ENCODE measurements at regions not wholly inside any gene's neighbourhood (a gene's known extent, or its start where the extent isn't known, plus 50 kb on each side); places are given as distances from the start of the nearest gene placed in this dataset.

- Histone ChIP-seq H3K4me3 (ENCODE audit: low read length) (no peak overlapping the region), H3K27ac (ENCODE audit: low read length) (no peak overlapping the region), H3K36me3 (ENCODE audit: control insufficient read depth, insufficient read depth, low read length) (no peaks in the 10 kb centered on the region), H3K4me1 (ENCODE audit: control insufficient read depth, insufficient read depth, low read length) (no peaks in the 10 kb centered on the region), H3K27me3 (ENCODE audit: control insufficient read depth, insufficient read depth, low read length) (no peaks in the 10 kb centered on the region), H3K9me3 (ENCODE audit: control insufficient read depth, low read depth, low read length) (no peaks in the 10 kb centered on the region)
- no peak for DNase-seq
Observed at GRCh38 chr6:164854526-164854925, 454.9 kb downstream of the C6orf118 start.

- no peak for DNase-seq
- no peak overlapping the region for H3K27ac ChIP-seq (ENCODE audit: low read length)
- H3K9me3 ChIP-seq (ENCODE audit: control insufficient read depth, low read depth, low read length): no peaks in the 10 kb centered on the region
- 71% methylated on average over 1 of the region's 1 CpG for WGBS (ENCODE audit: insufficient coverage, low lambda C conversion rate)
- H3K27me3 ChIP-seq (ENCODE audit: control insufficient read depth, insufficient read depth, low read length): no peaks in the 10 kb centered on the region
- H3K4me3 ChIP-seq (ENCODE audit: low read length): no peak overlapping the region
- no peaks in the 10 kb centered on the region for H3K36me3 ChIP-seq (ENCODE audit: control insufficient read depth, insufficient read depth, low read length)
- no peaks in the 10 kb centered on the region for H3K4me1 ChIP-seq (ENCODE audit: control insufficient read depth, insufficient read depth, low read length)
Observed at GRCh38 chr6:164845773-164846172, 463.6 kb downstream of the C6orf118 start.

GRCh38 chr6:164842085-164842484 is 467.3 kb downstream of the C6orf118 start:
- DNase-seq: no peak
- WGBS (ENCODE audit: insufficient coverage, low lambda C conversion rate): no CpG with 5 or more reads among the region's 1 CpG
- H3K4me1 ChIP-seq (ENCODE audit: control insufficient read depth, insufficient read depth, low read length): no peaks in the 10 kb centered on the region

GRCh38 chr6:164838068-164838615 is 471.3 kb downstream of the C6orf118 start:
- Histone ChIP-seq H3K27ac (ENCODE audit: low read length) (no peak overlapping the region), H3K4me1 (ENCODE audit: control insufficient read depth, insufficient read depth, low read length) (no peaks in the 10 kb centered on the region), H3K9me3 (ENCODE audit: control insufficient read depth, low read depth, low read length) (no peaks in the 10 kb centered on the region), H3K36me3 (ENCODE audit: control insufficient read depth, insufficient read depth, low read length) (no peaks in the 10 kb centered on the region), H3K4me3 (ENCODE audit: low read length) (no peak overlapping the region), H3K27me3 (ENCODE audit: control insufficient read depth, insufficient read depth, low read length) (no peaks in the 10 kb centered on the region)
- DNase-seq: no peak
- WGBS (ENCODE audit: insufficient coverage, low lambda C conversion rate): no CpG with 5 or more reads among the region's 1 CpG

More at GRCh38 chr6:164842085-164842484, 467.3 kb downstream of the C6orf118 start:
- H3K27me3 ChIP-seq (ENCODE audit: control insufficient read depth, insufficient read depth, low read length): no peaks in the 10 kb centered on the region
- no peak overlapping the region for H3K27ac ChIP-seq (ENCODE audit: low read length)
- H3K9me3 ChIP-seq (ENCODE audit: control insufficient read depth, low read depth, low read length): no peaks in the 10 kb centered on the region
- H3K36me3 ChIP-seq (ENCODE audit: control insufficient read depth, insufficient read depth, low read length): no peaks in the 10 kb centered on the region
- H3K4me3 ChIP-seq (ENCODE audit: low read length): no peak overlapping the region

- DNase-seq: no peak
- Histone ChIP-seq H3K4me3 (ENCODE audit: low read length) (no peak overlapping the region), H3K4me1 (ENCODE audit: control insufficient read depth, insufficient read depth, low read length) (no peaks in the 10 kb centered on the region), H3K27me3 (ENCODE audit: control insufficient read depth, insufficient read depth, low read length) (no peaks in the 10 kb centered on the region), H3K27ac (ENCODE audit: low read length) (no peak overlapping the region), H3K36me3 (ENCODE audit: control insufficient read depth, insufficient read depth, low read length) (no peaks in the 10 kb centered on the region), H3K9me3 (ENCODE audit: control insufficient read depth, low read depth, low read length) (no peaks in the 10 kb centered on the region)
- WGBS (ENCODE audit: insufficient coverage, low lambda C conversion rate): no CpG with 5 or more reads among the region's 3 CpGs
Observed at GRCh38 chr6:164836486-164836885, 472.9 kb downstream of the C6orf118 start.

GRCh38 chr6:164832410-164832809 is 477.0 kb downstream of the C6orf118 start:
- Histone ChIP-seq H3K4me3 (ENCODE audit: low read length) (no peak overlapping the region), H3K4me1 (ENCODE audit: control insufficient read depth, insufficient read depth, low read length) (no peaks in the 10 kb centered on the region), H3K27me3 (ENCODE audit: control insufficient read depth, insufficient read depth, low read length) (no peaks in the 10 kb centered on the region), H3K36me3 (ENCODE audit: control insufficient read depth, insufficient read depth, low read length) (no peaks in the 10 kb centered on the region), H3K9me3 (ENCODE audit: control insufficient read depth, low read depth, low read length) (no peaks in the 10 kb centered on the region), H3K27ac (ENCODE audit: low read length) (no peak overlapping the region)
- no peak for DNase-seq
- WGBS (ENCODE audit: insufficient coverage, low lambda C conversion rate): 88% methylated on average over 3 of the region's 7 CpGs

GRCh38 chr6:164827537-164827936 is 481.9 kb downstream of the C6orf118 start:
- no peak for DNase-seq
- no peak overlapping the region for H3K4me3 ChIP-seq (ENCODE audit: low read length)

GRCh38 chr6:164826831-164827468 is 482.5 kb downstream of the C6orf118 start:
- Histone ChIP-seq H3K4me3 (ENCODE audit: low read length) (no peak overlapping the region), H3K27ac (ENCODE audit: low read length) (no peak overlapping the region), H3K9me3 (ENCODE audit: control insufficient read depth, low read depth, low read length) (no peaks in the 10 kb centered on the region), H3K36me3 (ENCODE audit: control insufficient read depth, insufficient read depth, low read length) (no peaks in the 10 kb centered on the region), H3K4me1 (ENCODE audit: control insufficient read depth, insufficient read depth, low read length) (no peaks in the 10 kb centered on the region), H3K27me3 (ENCODE audit: control insufficient read depth, insufficient read depth, low read length) (no peaks in the 10 kb centered on the region)
- no CpG with 5 or more reads among the region's 11 CpGs for WGBS (ENCODE audit: insufficient coverage, low lambda C conversion rate)
- no peak for DNase-seq

More at GRCh38 chr6:164827537-164827936, 481.9 kb downstream of the C6orf118 start:
- Histone ChIP-seq H3K4me1 (ENCODE audit: control insufficient read depth, insufficient read depth, low read length) (no peaks in the 10 kb centered on the region), H3K27me3 (ENCODE audit: control insufficient read depth, insufficient read depth, low read length) (no peaks in the 10 kb centered on the region), H3K36me3 (ENCODE audit: control insufficient read depth, insufficient read depth, low read length) (no peaks in the 10 kb centered on the region), H3K27ac (ENCODE audit: low read length) (no peak overlapping the region), H3K9me3 (ENCODE audit: control insufficient read depth, low read depth, low read length) (no peaks in the 10 kb centered on the region)
- WGBS (ENCODE audit: insufficient coverage, low lambda C conversion rate): 60% methylated on average over 1 of the region's 8 CpGs

GRCh38 chr6:164825386-164825785 is 484.0 kb downstream of the C6orf118 start:
- H3K36me3 ChIP-seq (ENCODE audit: control insufficient read depth, insufficient read depth, low read length): no peaks in the 10 kb centered on the region
- no peak overlapping the region for H3K27ac ChIP-seq (ENCODE audit: low read length)
- H3K27me3 ChIP-seq (ENCODE audit: control insufficient read depth, insufficient read depth, low read length): no peaks in the 10 kb centered on the region
- no peaks in the 10 kb centered on the region for H3K9me3 ChIP-seq (ENCODE audit: control insufficient read depth, low read depth, low read length)
- no peak overlapping the region for H3K4me3 ChIP-seq (ENCODE audit: low read length)
- WGBS (ENCODE audit: insufficient coverage, low lambda C conversion rate): no CpG with 5 or more reads among the region's 3 CpGs
- no peak for DNase-seq
- H3K4me1 ChIP-seq (ENCODE audit: control insufficient read depth, insufficient read depth, low read length): no peaks in the 10 kb centered on the region

- H3K36me3 ChIP-seq (ENCODE audit: control insufficient read depth, insufficient read depth, low read length): no peaks in the 10 kb centered on the region
- H3K9me3 ChIP-seq (ENCODE audit: control insufficient read depth, low read depth, low read length): no peaks in the 10 kb centered on the region
- no CpG with 5 or more reads among the region's 1 CpG for WGBS (ENCODE audit: insufficient coverage, low lambda C conversion rate)
- no peak overlapping the region for H3K27ac ChIP-seq (ENCODE audit: low read length)
- no peaks in the 10 kb centered on the region for H3K4me1 ChIP-seq (ENCODE audit: control insufficient read depth, insufficient read depth, low read length)
- H3K4me3 ChIP-seq (ENCODE audit: low read length): no peak overlapping the region
- DNase-seq: no peak
- H3K27me3 ChIP-seq (ENCODE audit: control insufficient read depth, insufficient read depth, low read length): no peaks in the 10 kb centered on the region
Observed at GRCh38 chr6:164817662-164818061, 491.7 kb downstream of the C6orf118 start.

GRCh38 chr6:164812706-164813105 is 496.7 kb downstream of the C6orf118 start:
- no peaks in the 10 kb centered on the region for H3K27me3 ChIP-seq (ENCODE audit: control insufficient read depth, insufficient read depth, low read length)
- no peak overlapping the region for H3K4me3 ChIP-seq (ENCODE audit: low read length)

More at GRCh38 chr6:164812706-164813105, 496.7 kb downstream of the C6orf118 start:
- Histone ChIP-seq H3K9me3 (ENCODE audit: control insufficient read depth, low read depth, low read length) (no peaks in the 10 kb centered on the region), H3K27ac (ENCODE audit: low read length) (no peak overlapping the region), H3K4me1 (ENCODE audit: control insufficient read depth, insufficient read depth, low read length) (no peaks in the 10 kb centered on the region), H3K36me3 (ENCODE audit: control insufficient read depth, insufficient read depth, low read length) (no peaks in the 10 kb centered on the region)
- DNase-seq: no peak
